OCI-LY7 (cell line): ENCODE measurements at regions not wholly inside any gene's neighbourhood (a gene's known extent, or its start where the extent isn't known, plus 50 kb on each side); places are given as distances from the start of the nearest gene placed in this dataset.
"Not testable (repeated sequence)": the region's sequence is repeated elsewhere in the genome, so short reads cannot be mapped to it uniquely, and the experiment has no call there.

Experiments
- BruUV-seq: library from RNA; stranded (reverse); fragments of 400-500 nt; replicated peaks from 2 replicates; lab custom pipeline; 2021; lab: Mats Ljungman, UMichigan
- CTCF ChIA-PET: fragments of 300-600 bp; sonication (Branson Sonifier 250); formaldehyde crosslinking; loops from one replicate; lab custom pipeline; 2022; ENCODE audit warnings: antibody characterized with exemption; ENCODE audit not compliant: unreplicated experiment; lab: Charles Lee
- POLR2A ChIA-PET: fragments of 300-600 bp; sonication (Branson Sonifier 250); formaldehyde crosslinking; loops from one replicate; lab custom pipeline; 2022; ENCODE audit warnings: antibody characterized with exemption; lab: Charles Lee
- DNase-seq: peaks from one replicate; pipeline ENCODE4 v3.0.0-alpha.2; 2015; ENCODE audit warnings: low spot score
- H2AFZ ChIP-seq: fragments of 200-600 bp; sonication (generic), shearing (Covaris generic); 2 replicates; pipeline ENCODE4 v1.6.1; 2014; ENCODE audit warnings: mild to moderate bottlenecking, antibody characterized with exemption, low read length, moderate library complexity
- H3K27ac ChIP-seq: fragments of 200-600 bp; sonication (generic); 2 replicates; pipeline ENCODE4 v1.5.1; 2014; ENCODE audit warnings: mixed run types, low read depth, mild to moderate bottlenecking, moderate library complexity, low read length, inconsistent platforms; ENCODE audit not compliant: poor library complexity, severe bottlenecking
- H3K36me3 ChIP-seq: fragments of 200-600 bp; sonication (generic); 2 replicates; pipeline ENCODE4 v1.6.1; 2014; ENCODE audit warnings: mild to moderate bottlenecking, antibody characterized with exemption, low read length, moderate library complexity, mixed read lengths; ENCODE audit not compliant: insufficient read depth
- H3K4me1 ChIP-seq: fragments of 200-600 bp; sonication (generic); 2 replicates; pipeline ENCODE4 v1.5.1; 2014; ENCODE audit warnings: mild to moderate bottlenecking, low read length; ENCODE audit not compliant: insufficient read depth, poor library complexity, severe bottlenecking
- H3K4me2 ChIP-seq: fragments of 200-600 bp; sonication (generic); 2 replicates; pipeline ENCODE4 v1.6.1; 2014; ENCODE audit warnings: mild to moderate bottlenecking, low read length
- H3K4me3 ChIP-seq: fragments of 200-600 bp; sonication (generic); 2 replicates; pipeline ENCODE4 v1.5.1; 2014; ENCODE audit warnings: mild to moderate bottlenecking, low read depth, low read length; ENCODE audit not compliant: poor library complexity, severe bottlenecking
- H3K79me2 ChIP-seq: fragments of 200-600 bp; sonication (generic); 2 replicates; pipeline ENCODE4 v1.6.1; 2016; ENCODE audit warnings: low read depth, mild to moderate bottlenecking, low read length, moderate library complexity, mixed read lengths; ENCODE audit not compliant: insufficient read depth
- H3K9me2 ChIP-seq: fragments of 200-600 bp; sonication (generic); 2 replicates; pipeline ENCODE4 v1.6.1; 2016; ENCODE audit warnings: mild to moderate bottlenecking, low read length, mixed read lengths; ENCODE audit not compliant: insufficient read depth
- H3K9me3 ChIP-seq: fragments of 200-600 bp; sonication (generic); 2 replicates; pipeline ENCODE4 v1.6.1; 2014; ENCODE audit warnings: mild to moderate bottlenecking, mixed run types, low read length, mixed read lengths
- H4K20me1 ChIP-seq: fragments of 200-600 bp; sonication (generic); 2 replicates; pipeline ENCODE4 v1.6.1; 2014; ENCODE audit warnings: mild to moderate bottlenecking, antibody characterized with exemption, low read length, moderate library complexity, mixed read lengths; ENCODE audit not compliant: insufficient read depth
- EZH2phosphoT487 ChIP-seq: fragments of 200-600 bp; sonication (generic); IDR thresholded peaks from 2 replicates; pipeline ENCODE4 v1.6.1; 2018; ENCODE audit warnings: low read depth, borderline replicate concordance, mild to moderate bottlenecking, mixed run types, antibody characterized with exemption, low read length, moderate library complexity, mixed read lengths
- intact Hi-C: fragments of 100-400 bp; cut with micrococcal nuclease; formaldehyde crosslinking; loops from one replicate; pipeline ENCODE4 v1.10.0; 2022; ENCODE audit not compliant: unreplicated experiment
- TF ChIP-seq, protein P1 (sequence below): fragments of 200-600 bp; sonication (generic); conservative IDR thresholded peaks from 2 replicates; pipeline ENCODE4 v1.5.1; 2014; ENCODE audit warnings: mild to moderate bottlenecking, antibody characterized with exemption, low read length, moderate library complexity, mixed read lengths

DNA sequence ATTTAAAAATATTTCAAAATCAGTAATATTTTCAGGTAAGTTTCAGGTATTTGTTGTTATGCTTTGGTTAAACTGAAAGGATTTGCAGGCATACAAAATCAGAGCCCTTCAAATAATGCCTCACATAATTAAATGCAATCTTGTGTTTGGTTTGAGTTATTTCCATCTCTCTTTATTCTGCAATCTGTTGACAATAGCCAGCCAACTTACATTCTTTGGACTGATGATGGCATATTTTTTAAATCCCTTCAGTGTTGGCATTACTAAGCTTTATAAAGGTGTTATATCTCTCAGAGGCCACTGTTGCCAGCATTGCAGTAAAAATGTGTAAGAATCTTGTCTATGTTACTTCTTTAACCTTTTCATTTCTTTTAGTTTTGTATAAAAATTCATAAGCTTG is 257.2 kb upstream of the RFC3 start:
- ChIA-PET CTCF (no interaction called here), POLR2A (interaction anchor here (0.6 to 2.4 kb wide), 6 partner anchors 8 to 240 kb away, joined by 3 to 9 read pairs (median 4); no protein-coding TSS in a partner anchor)
- Histone ChIP-seq H4K20me1 (no peaks in the 10 kb centered on the region), H3K36me3 (no peaks in the 10 kb centered on the region), H2AFZ (peak overlapping the region; percentile 9; the same call in 1 of the 2 replicates), H3K4me3 (no peak overlapping the region), H3K9me3 (0 out of 2 replicates have a peak, but pooled peaks cover 4% of the 10 kb centered on the region), H3K4me1 (peaks cover 8% of the 10 kb centered on the region), H3K79me2 (no peaks in the 10 kb centered on the region), H3K9me2 (no peaks in the 10 kb centered on the region), H3K27ac (no peak overlapping the region), H3K4me2 (no peak overlapping the region)
- BruUV-seq = no TSS peak
- TF ChIP-seq, protein P1, sequence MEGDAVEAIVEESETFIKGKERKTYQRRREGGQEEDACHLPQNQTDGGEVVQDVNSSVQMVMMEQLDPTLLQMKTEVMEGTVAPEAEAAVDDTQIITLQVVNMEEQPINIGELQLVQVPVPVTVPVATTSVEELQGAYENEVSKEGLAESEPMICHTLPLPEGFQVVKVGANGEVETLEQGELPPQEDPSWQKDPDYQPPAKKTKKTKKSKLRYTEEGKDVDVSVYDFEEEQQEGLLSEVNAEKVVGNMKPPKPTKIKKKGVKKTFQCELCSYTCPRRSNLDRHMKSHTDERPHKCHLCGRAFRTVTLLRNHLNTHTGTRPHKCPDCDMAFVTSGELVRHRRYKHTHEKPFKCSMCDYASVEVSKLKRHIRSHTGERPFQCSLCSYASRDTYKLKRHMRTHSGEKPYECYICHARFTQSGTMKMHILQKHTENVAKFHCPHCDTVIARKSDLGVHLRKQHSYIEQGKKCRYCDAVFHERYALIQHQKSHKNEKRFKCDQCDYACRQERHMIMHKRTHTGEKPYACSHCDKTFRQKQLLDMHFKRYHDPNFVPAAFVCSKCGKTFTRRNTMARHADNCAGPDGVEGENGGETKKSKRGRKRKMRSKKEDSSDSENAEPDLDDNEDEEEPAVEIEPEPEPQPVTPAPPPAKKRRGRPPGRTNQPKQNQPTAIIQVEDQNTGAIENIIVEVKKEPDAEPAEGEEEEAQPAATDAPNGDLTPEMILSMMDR = no peak
- TF ChIP-seq EZH2phosphoT487 = no peak
- DNase-seq = no peak
- intact Hi-C loops = no loop called here

DNA sequence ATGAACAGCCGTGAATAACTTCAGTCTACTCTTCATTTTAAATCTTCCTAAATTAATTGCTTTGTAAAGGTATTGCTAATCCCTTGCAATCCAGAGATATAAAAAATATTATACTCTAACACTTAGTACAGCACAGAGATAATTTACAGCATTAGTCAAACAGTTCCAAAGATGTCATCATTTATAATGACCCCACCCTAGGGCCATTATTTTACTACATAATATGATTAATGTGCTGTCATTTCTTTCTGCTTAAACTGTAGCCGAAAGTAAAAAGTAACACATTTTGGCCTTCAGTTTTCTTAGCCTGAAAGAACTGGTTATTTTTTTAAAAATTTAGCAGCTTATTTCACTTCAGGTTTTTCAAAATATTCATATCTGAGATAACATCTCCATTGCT is 256.3 kb upstream of the RFC3 start:
- no peaks in the 10 kb centered on the region for H4K20me1 ChIP-seq
- no peak for TF ChIP-seq EZH2phosphoT487
- TF ChIP-seq, protein P1 = no peak
- CTCF ChIA-PET = no interaction called here
- peak overlapping the region; percentile 9; the same call in 1 of the 2 replicates for H2AFZ ChIP-seq
- peak overlapping the region; percentile 13; the same call in 1 of the 2 replicates for H3K4me2 ChIP-seq
- H3K27ac ChIP-seq = no peak overlapping the region
- peaks cover 8% of the 10 kb centered on the region for H3K4me1 ChIP-seq
- BruUV-seq = no TSS peak
- no peaks in the 10 kb centered on the region for H3K36me3 ChIP-seq
- POLR2A ChIA-PET = interaction anchor here (0.7 to 1.2 kb wide), 3 partner anchors 9 to 336 kb away, joined by 3 read pairs; no protein-coding TSS in a partner anchor
- 0 out of 2 replicates have a peak, but pooled peaks cover 4% of the 10 kb centered on the region for H3K9me3 ChIP-seq
- H3K4me3 ChIP-seq = no peak overlapping the region
- intact Hi-C loops = no loop called here
- DNase-seq = no peak
- no peaks in the 10 kb centered on the region for H3K9me2 ChIP-seq
- H3K79me2 ChIP-seq = no peaks in the 10 kb centered on the region

DNA sequence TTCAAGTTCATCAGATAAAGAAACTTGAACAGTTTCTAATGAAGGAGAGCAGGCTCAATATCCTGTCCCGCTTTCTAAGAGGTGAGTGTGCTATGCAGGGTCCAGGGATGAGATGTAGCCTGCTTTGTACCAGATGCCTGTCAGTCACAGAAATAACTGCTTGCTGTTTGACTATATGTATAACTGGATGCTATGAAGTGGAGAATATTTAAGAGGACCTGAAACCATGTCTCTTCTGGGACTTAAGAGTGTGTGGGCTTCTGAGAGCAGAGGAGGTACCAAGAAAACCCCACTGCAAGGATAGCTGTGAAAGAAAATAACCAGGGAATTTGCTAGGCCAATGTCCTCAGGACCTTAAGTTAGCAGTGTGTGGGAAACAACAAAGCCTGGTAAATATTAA is 246.3 kb upstream of the RFC3 start:
- Histone ChIP-seq H3K4me3 (no peak overlapping the region), H3K9me2 (no peaks in the 10 kb centered on the region), H3K4me1 (no peaks in the 10 kb centered on the region), H3K79me2 (no peaks in the 10 kb centered on the region), H3K36me3 (no peaks in the 10 kb centered on the region), H4K20me1 (no peaks in the 10 kb centered on the region), H3K4me2 (no peak overlapping the region), H3K9me3 (no peaks in the 10 kb centered on the region), H2AFZ (no peak overlapping the region), H3K27ac (no peak overlapping the region)
- ChIA-PET CTCF (no interaction called here), POLR2A (no interaction called here)
- no TSS peak for BruUV-seq
- no peak for DNase-seq
- intact Hi-C loops = no loop called here
- TF ChIP-seq, protein P1 = no peak

DNA sequence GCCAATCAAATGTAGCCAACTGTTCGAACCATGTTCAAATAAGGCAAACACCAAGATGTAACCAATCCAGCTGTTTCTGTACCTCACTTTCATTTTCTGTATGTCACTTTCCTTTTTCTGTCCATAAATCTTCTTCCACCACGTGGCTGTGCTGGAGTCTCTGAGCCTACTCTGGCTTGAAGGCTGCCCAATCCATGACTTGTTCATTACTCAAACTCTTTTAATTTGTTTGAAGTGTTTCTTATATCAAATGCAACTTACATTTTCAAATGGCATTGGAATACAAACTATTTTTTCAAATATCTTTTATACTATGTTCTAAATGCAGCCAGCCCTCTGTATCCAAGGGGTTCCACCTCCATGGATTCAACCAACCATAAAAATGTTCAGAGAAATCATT is 245.6 kb upstream of the RFC3 start:
- BruUV-seq, H3K9me2 ChIP-seq, H3K4me3 ChIP-seq, H3K79me2 ChIP-seq, H2AFZ ChIP-seq, H4K20me1 ChIP-seq, H3K27ac ChIP-seq, H3K9me3 ChIP-seq, intact Hi-C loops, H3K4me2 ChIP-seq, DNase-seq, CTCF ChIA-PET, H3K4me1 ChIP-seq, H3K36me3 ChIP-seq: not testable (repeated sequence)
- POLR2A ChIA-PET = interaction anchor here (0.6 kb wide), 1 partner anchor 47 kb away, joined by 4 read pairs; no protein-coding TSS in a partner anchor
